ENCODE measurements at regions not wholly inside any gene's neighbourhood (a gene's known extent, or its start where the extent isn't known, plus 50 kb on each side); places are given as distances from the start of the nearest gene placed in this dataset.

DNA sequence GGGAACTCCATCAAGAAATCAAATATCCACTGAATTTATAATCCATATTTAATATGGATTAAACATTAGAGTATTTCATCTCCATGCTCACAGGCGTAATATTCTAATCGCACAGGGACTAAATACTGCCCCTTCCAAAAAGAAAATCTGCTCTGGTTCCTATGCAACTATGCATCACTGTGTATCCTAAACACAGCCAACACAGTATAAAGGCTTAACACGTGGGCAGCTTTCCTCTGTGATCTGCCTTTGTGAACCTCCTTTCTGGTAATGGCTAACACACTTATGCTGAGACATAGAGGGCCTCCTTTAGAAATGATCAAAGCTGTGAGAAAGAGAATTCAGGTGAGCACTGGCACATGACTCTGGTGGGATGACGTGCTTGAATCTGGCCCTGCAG lies 110.2 kb downstream of the RAB11FIP2 start:
- Histone ChIP-seq H3K9me3 (ENCODE audit: low read depth, low read length) (no peaks in the 10 kb centered on the region), H3K79me2 (ENCODE audit: insufficient read depth, low read length) (no peaks in the 10 kb centered on the region), H3K36me3 (ENCODE audit: insufficient read depth, low read length) (no peaks in the 10 kb centered on the region), H3K4me3 (ENCODE audit: insufficient read depth, low read length) (no peak overlapping the region), H3K27ac (ENCODE audit: low read depth, low read length) (peak overlapping the region; percentile 68), H3K4me1 (ENCODE audit: insufficient read depth, low read length) (peaks cover 10% of the 10 kb centered on the region), H4K20me1 (ENCODE audit: insufficient read depth, low read length) (no peaks in the 10 kb centered on the region), H2AFZ (ENCODE audit: low read length) (peak overlapping the region; percentile 93), H3K4me2 (ENCODE audit: insufficient read depth, low read length) (peak overlapping the region; percentile 46), H3K27me3 (ENCODE audit: insufficient read depth, low read length) (peaks cover 3% of the 10 kb centered on the region)
- TF ChIP-seq, protein P1, sequence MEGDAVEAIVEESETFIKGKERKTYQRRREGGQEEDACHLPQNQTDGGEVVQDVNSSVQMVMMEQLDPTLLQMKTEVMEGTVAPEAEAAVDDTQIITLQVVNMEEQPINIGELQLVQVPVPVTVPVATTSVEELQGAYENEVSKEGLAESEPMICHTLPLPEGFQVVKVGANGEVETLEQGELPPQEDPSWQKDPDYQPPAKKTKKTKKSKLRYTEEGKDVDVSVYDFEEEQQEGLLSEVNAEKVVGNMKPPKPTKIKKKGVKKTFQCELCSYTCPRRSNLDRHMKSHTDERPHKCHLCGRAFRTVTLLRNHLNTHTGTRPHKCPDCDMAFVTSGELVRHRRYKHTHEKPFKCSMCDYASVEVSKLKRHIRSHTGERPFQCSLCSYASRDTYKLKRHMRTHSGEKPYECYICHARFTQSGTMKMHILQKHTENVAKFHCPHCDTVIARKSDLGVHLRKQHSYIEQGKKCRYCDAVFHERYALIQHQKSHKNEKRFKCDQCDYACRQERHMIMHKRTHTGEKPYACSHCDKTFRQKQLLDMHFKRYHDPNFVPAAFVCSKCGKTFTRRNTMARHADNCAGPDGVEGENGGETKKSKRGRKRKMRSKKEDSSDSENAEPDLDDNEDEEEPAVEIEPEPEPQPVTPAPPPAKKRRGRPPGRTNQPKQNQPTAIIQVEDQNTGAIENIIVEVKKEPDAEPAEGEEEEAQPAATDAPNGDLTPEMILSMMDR (IDR thresholded peaks at IDR 0.05; ENCODE audit: extremely low read depth, low read depth, low read length), result no peak
- DNase-seq (ENCODE audit: insufficient read length, low spot score, missing footprints), result no peak

DNA sequence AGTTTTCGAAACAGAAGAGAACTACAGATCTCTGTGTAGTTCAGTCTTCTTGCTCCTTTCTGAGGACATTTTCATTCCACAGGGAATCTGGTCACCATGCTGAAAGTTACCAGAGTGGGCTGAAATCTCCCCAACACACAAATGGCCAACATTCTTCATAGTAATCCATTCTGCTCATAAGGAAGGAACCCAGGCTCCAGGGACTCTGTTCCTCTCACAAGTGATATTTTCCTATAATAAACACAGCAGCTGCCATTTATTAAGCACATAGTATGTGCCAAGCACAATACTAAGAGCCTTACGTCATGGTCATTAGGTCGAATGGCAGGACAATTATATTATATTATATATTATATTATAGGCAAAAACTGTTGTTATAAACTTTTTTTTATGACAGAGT lies 109.8 kb downstream of the RAB11FIP2 start:
- H3K4me3 ChIP-seq (ENCODE audit: insufficient read depth, low read length), result no peak overlapping the region
- peak overlapping the region; percentile 93 for H2AFZ ChIP-seq (ENCODE audit: low read length)
- no peaks in the 10 kb centered on the region for H3K79me2 ChIP-seq (ENCODE audit: insufficient read depth, low read length)
- H3K27me3 ChIP-seq (ENCODE audit: insufficient read depth, low read length), result peaks cover 3% of the 10 kb centered on the region
- TF ChIP-seq, protein P1 (IDR thresholded peaks at IDR 0.05; ENCODE audit: extremely low read depth, low read depth, low read length), result no peak
- no peaks in the 10 kb centered on the region for H3K36me3 ChIP-seq (ENCODE audit: insufficient read depth, low read length)
- no peaks in the 10 kb centered on the region for H3K9me3 ChIP-seq (ENCODE audit: low read depth, low read length)
- DNase-seq (ENCODE audit: insufficient read length, low spot score, missing footprints), result no peak
- H3K4me1 ChIP-seq (ENCODE audit: insufficient read depth, low read length), result peaks cover 10% of the 10 kb centered on the region
- no peak overlapping the region for H3K4me2 ChIP-seq (ENCODE audit: insufficient read depth, low read length)
- no peaks in the 10 kb centered on the region for H4K20me1 ChIP-seq (ENCODE audit: insufficient read depth, low read length)
- H3K27ac ChIP-seq (ENCODE audit: low read depth, low read length), result peak overlapping the region; percentile 68

DNA sequence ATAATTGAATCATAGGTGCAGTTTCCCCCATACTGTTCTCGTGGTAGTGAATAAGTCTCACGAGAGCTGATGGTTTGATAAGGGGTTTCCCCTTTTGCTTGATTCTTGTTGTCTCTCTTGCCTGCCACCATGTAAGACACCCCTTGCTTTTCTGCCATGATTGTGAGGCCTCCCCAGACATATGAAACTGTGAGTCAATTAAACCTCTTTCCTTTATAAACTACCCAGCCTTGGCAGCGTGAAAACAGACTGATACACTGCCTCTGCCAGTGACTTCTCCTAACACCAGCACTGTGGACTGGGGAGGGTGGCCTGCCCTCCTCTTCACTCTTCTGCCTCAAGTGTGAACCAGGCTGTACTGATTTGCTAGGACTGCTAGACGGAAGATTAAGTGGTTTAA lies 108.6 kb downstream of the RAB11FIP2 start:
- no peak overlapping the region for H3K27ac ChIP-seq (ENCODE audit: low read depth, low read length)
- no peak overlapping the region for H3K4me3 ChIP-seq (ENCODE audit: insufficient read depth, low read length)
- no peak for DNase-seq (ENCODE audit: insufficient read length, low spot score, missing footprints)
- TF ChIP-seq, protein P1 (IDR thresholded peaks at IDR 0.05; ENCODE audit: extremely low read depth, low read depth, low read length), result no peak
- no peaks in the 10 kb centered on the region for H4K20me1 ChIP-seq (ENCODE audit: insufficient read depth, low read length)
- no peak overlapping the region for H2AFZ ChIP-seq (ENCODE audit: low read length)
- H3K27me3 ChIP-seq (ENCODE audit: insufficient read depth, low read length), result peaks cover 3% of the 10 kb centered on the region
- peaks cover 10% of the 10 kb centered on the region for H3K4me1 ChIP-seq (ENCODE audit: insufficient read depth, low read length)
- no peak overlapping the region for H3K4me2 ChIP-seq (ENCODE audit: insufficient read depth, low read length)
- H3K79me2 ChIP-seq (ENCODE audit: insufficient read depth, low read length), result no peaks in the 10 kb centered on the region
- H3K36me3 ChIP-seq (ENCODE audit: insufficient read depth, low read length), result no peaks in the 10 kb centered on the region
- no peaks in the 10 kb centered on the region for H3K9me3 ChIP-seq (ENCODE audit: low read depth, low read length)

DNA sequence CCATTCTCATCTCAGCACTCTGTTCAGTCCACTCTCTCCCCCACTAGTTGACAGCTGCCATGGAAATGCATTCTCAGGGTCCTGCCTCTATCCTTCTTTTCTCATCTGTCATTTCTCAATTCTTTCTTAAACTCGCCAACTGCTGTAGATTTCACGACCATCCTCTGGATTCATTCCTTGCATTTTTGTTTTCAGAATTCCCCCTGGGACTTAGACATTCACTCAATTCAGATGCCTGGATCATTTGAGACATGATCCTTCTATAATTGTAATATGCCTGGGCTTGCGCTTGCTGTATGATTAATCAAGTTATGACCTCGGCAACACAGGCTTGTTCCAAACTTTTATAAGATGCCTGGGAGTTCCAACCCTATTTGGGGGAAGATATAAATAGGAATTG lies 104.5 kb downstream of the RAB11FIP2 start:
- H3K9me3 ChIP-seq (ENCODE audit: low read depth, low read length), result no peaks in the 10 kb centered on the region
- peaks cover 3% of the 10 kb centered on the region for H3K27me3 ChIP-seq (ENCODE audit: insufficient read depth, low read length)
- H3K4me3 ChIP-seq (ENCODE audit: insufficient read depth, low read length), result no peak overlapping the region
- H4K20me1 ChIP-seq (ENCODE audit: insufficient read depth, low read length), result no peaks in the 10 kb centered on the region
- no peak overlapping the region for H3K4me2 ChIP-seq (ENCODE audit: insufficient read depth, low read length)
- TF ChIP-seq, protein P1 (IDR thresholded peaks at IDR 0.05; ENCODE audit: extremely low read depth, low read depth, low read length), result no peak
- H3K79me2 ChIP-seq (ENCODE audit: insufficient read depth, low read length), result no peaks in the 10 kb centered on the region
- no peak for DNase-seq (ENCODE audit: insufficient read length, low spot score, missing footprints)
- no peak overlapping the region for H3K27ac ChIP-seq (ENCODE audit: low read depth, low read length)
- no peaks in the 10 kb centered on the region for H3K36me3 ChIP-seq (ENCODE audit: insufficient read depth, low read length)
- no peak overlapping the region for H2AFZ ChIP-seq (ENCODE audit: low read length)
- H3K4me1 ChIP-seq (ENCODE audit: insufficient read depth, low read length), result peaks cover 5% of the 10 kb centered on the region

Measured in osteoblast (primary cell).